ENCODE measurements at regions not wholly inside any gene's neighbourhood (a gene's known extent, or its start where the extent isn't known, plus 50 kb on each side); places are given as distances from the start of the nearest gene placed in this dataset.

- TF ChIP-seq CTCF (IDR thresholded peaks at IDR 0.05), result no peak
- no peak for TF ChIP-seq POLR2A (IDR thresholded peaks at IDR 0.05)
Observed at GRCh38 chr7:106744563-106745091, 83.7 kb upstream of the CCDC71L start.
